ENCODE measurements at regions not wholly inside any gene's neighbourhood (a gene's known extent, or its start where the extent isn't known, plus 50 kb on each side); places are given as distances from the start of the nearest gene placed in this dataset.

DNA sequence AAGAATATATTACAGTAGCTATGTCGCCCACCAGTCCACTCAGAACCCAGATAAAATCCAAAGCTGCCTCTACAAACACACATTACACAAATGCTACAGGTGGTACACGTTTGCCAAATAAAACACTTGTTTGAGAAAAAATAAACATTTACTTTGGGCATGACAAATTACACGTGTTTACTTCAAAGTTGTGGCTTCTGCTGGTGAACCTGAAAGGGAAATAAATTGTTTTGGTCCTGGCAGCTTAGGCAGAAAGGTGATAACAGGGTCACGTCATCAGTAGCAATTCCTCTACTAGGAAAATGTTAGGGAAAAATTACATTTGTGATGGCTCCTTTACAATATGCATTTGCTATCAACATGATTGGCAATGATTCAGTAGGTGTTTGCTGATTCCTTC lies 497.3 kb upstream of the WWC1 start:
- TF ChIP-seq, protein P1, sequence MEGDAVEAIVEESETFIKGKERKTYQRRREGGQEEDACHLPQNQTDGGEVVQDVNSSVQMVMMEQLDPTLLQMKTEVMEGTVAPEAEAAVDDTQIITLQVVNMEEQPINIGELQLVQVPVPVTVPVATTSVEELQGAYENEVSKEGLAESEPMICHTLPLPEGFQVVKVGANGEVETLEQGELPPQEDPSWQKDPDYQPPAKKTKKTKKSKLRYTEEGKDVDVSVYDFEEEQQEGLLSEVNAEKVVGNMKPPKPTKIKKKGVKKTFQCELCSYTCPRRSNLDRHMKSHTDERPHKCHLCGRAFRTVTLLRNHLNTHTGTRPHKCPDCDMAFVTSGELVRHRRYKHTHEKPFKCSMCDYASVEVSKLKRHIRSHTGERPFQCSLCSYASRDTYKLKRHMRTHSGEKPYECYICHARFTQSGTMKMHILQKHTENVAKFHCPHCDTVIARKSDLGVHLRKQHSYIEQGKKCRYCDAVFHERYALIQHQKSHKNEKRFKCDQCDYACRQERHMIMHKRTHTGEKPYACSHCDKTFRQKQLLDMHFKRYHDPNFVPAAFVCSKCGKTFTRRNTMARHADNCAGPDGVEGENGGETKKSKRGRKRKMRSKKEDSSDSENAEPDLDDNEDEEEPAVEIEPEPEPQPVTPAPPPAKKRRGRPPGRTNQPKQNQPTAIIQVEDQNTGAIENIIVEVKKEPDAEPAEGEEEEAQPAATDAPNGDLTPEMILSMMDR (IDR thresholded peaks at IDR 0.05; ENCODE audit: poor library complexity), result no peak
- no peak for TF ChIP-seq EZH2 (IDR thresholded peaks at IDR 0.05; ENCODE audit: borderline replicate concordance)
- TF ChIP-seq EZH2phosphoT487 (IDR thresholded peaks at IDR 0.05; ENCODE audit: low read depth, severe bottlenecking, unreplicated experiment), result no peak

Measured in hepatocyte (in vitro differentiated cells).